Breast epithelium (tissue), 4 donors: ENCODE measurements at regions not wholly inside any gene's neighbourhood (a gene's known extent, or its start where the extent isn't known, plus 50 kb on each side); places are given as distances from the start of the nearest gene placed in this dataset.

Experiments used
- DNase-seq, 2 donors: peaks; one replicate each; pipeline ENCODE4 v3.0.0-alpha.2; 2019; ENCODE audit warnings: low spot score in 2 of 2
- H3K27ac ChIP-seq, 2 donors: fragments of 200-600 bp; sonication (generic) in 1 of 2; one replicate each; pipeline ENCODE4 v1.5.1; 2016 to 2019; ENCODE audit warnings: mild to moderate bottlenecking in 1 of 2
- H3K27me3 ChIP-seq, 2 donors: fragments of 200-600 bp; sonication (generic) in 1 of 2; one replicate each; pipeline versions ENCODE4 v1.5.1 to v1.6.0; 2017 to 2019; ENCODE audit warnings: control low read depth in 1 of 2, mild to moderate bottlenecking in 1 of 2
- H3K36me3 ChIP-seq: fragments of 200-600 bp; one replicate; pipeline ENCODE4 v1.5.1; 2019
- H3K4me1 ChIP-seq, 2 donors: fragments of 200-600 bp; sonication (generic); one replicate each; pipeline ENCODE4 v1.5.1; 2016 to 2019; ENCODE audit warnings: control low read depth in 1 of 2
- H3K4me3 ChIP-seq, 3 donors: fragments of 200-600 bp; sonication (generic); 1 replicate in 2 of 3; 2 replicates in 1 of 3; pipeline ENCODE4 v1.5.1; 2016 to 2019; ENCODE audit warnings: mild to moderate bottlenecking in 3 of 3, moderate library complexity in 2 of 3
- H3K9me3 ChIP-seq, 2 donors: fragments of 200-600 bp; sonication (generic) in 1 of 2; one replicate each; pipeline ENCODE4 v1.5.1; 2016 to 2019; ENCODE audit warnings: control low read depth in 1 of 2
- POLR2A ChIP-seq: fragments of 450-650 bp; IDR thresholded peaks from one replicate; pipeline ENCODE4 v1.6.1; 2016; ENCODE audit warnings: antibody characterized with exemption, mild to moderate bottlenecking, moderate library complexity
- POLR2AphosphoS5 ChIP-seq, 3 donors: sonication (generic); formaldehyde crosslinking; IDR thresholded peaks; one replicate each; pipeline ENCODE4 v1.6.1; 2017; ENCODE audit warnings: antibody characterized with exemption in 3 of 3
- intact Hi-C: fragments of 100-400 bp; cut with DNase I; formaldehyde crosslinking; loops from one replicate; pipeline ENCODE4 v1.15.1; 2023; ENCODE audit warnings: low total_unique reads
- TF ChIP-seq, protein P1 (sequence below), 3 donors: fragments of 450-650 bp; IDR thresholded peaks; one replicate each; pipeline ENCODE4 v1.5.1; 2016 to 2017; ENCODE audit warnings: antibody characterized with exemption in 3 of 3, mild to moderate bottlenecking in 3 of 3, moderate library complexity in 3 of 3

DNA sequence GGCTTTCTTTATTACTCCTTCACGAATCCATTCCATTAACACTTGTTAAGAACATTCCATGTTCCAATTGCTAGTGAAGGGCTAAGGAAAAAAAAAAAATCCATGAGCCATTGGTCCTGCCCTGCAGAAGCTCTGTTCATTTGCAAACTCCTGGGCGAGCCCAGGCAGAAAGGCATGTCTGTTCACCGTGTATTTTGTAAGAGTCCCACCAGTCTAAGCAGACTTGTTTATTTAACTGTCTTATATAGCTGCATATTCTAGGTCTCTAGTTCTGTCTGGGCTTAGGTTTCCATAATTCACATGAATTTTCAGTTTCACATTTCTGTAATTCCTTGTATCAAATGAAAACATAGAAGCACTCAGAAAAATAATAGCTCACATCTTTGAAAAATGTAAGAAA, 97.4 kb upstream of the POU2AF2 start:
- no peak for DNase-seq
- H3K4me3 ChIP-seq: no peak overlapping the region
- no peaks in the 10 kb centered on the region for H3K4me1 ChIP-seq
- no peaks in the 10 kb centered on the region for H3K36me3 ChIP-seq
- TF ChIP-seq, protein P1, sequence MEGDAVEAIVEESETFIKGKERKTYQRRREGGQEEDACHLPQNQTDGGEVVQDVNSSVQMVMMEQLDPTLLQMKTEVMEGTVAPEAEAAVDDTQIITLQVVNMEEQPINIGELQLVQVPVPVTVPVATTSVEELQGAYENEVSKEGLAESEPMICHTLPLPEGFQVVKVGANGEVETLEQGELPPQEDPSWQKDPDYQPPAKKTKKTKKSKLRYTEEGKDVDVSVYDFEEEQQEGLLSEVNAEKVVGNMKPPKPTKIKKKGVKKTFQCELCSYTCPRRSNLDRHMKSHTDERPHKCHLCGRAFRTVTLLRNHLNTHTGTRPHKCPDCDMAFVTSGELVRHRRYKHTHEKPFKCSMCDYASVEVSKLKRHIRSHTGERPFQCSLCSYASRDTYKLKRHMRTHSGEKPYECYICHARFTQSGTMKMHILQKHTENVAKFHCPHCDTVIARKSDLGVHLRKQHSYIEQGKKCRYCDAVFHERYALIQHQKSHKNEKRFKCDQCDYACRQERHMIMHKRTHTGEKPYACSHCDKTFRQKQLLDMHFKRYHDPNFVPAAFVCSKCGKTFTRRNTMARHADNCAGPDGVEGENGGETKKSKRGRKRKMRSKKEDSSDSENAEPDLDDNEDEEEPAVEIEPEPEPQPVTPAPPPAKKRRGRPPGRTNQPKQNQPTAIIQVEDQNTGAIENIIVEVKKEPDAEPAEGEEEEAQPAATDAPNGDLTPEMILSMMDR (IDR thresholded peaks at IDR 0.05): no peak
- no peak for TF ChIP-seq POLR2A
- TF ChIP-seq POLR2AphosphoS5 (IDR thresholded peaks at IDR 0.05): no peak
- H3K27ac ChIP-seq: no peak overlapping the region
- no peaks in the 10 kb centered on the region for H3K9me3 ChIP-seq
- intact Hi-C loops: no loop called here
- H3K27me3 ChIP-seq: no peaks in the 10 kb centered on the region

- no peaks in the 10 kb centered on the region for H3K4me1 ChIP-seq
- H3K27ac ChIP-seq: no peak overlapping the region
- H3K4me3 ChIP-seq: no peak overlapping the region
- no peaks in the 10 kb centered on the region for H3K9me3 ChIP-seq
- intact Hi-C loops: no loop called here
- no peak for DNase-seq
- H3K27me3 ChIP-seq: no peaks in the 10 kb centered on the region
- TF ChIP-seq POLR2AphosphoS5 (IDR thresholded peaks at IDR 0.05) (no peak), POLR2A (no peak)
- TF ChIP-seq, protein P1 (IDR thresholded peaks at IDR 0.05): no peak
- H3K36me3 ChIP-seq: no peaks in the 10 kb centered on the region
Observed at GRCh38 chr11:111137846-111138245, 107.7 kb upstream of the POU2AF2 start.

GRCh38 chr11:111135778-111136570, 109.6 kb upstream of the POU2AF2 start:
- Histone ChIP-seq H3K36me3 (no peaks in the 10 kb centered on the region), H3K27ac (no peak overlapping the region), H3K4me1 (no peaks in the 10 kb centered on the region), H3K27me3 (no peaks in the 10 kb centered on the region), H3K4me3 (no peak overlapping the region), H3K9me3 (no peaks in the 10 kb centered on the region)
- intact Hi-C loops: no loop called here
- TF ChIP-seq POLR2A: no peak
- DNase-seq: no peak

- no peak for DNase-seq
- Histone ChIP-seq H3K27ac (no peak overlapping the region), H3K27me3 (no peaks in the 10 kb centered on the region), H3K9me3 (no peaks in the 10 kb centered on the region), H3K4me3 (no peak overlapping the region), H3K36me3 (no peaks in the 10 kb centered on the region), H3K4me1 (no peaks in the 10 kb centered on the region)
- intact Hi-C loops: no loop called here
- TF ChIP-seq POLR2A: no peak
Observed at GRCh38 chr11:111135101-111135500, 110.4 kb upstream of the POU2AF2 start.

- intact Hi-C loops: no loop called here
- no peaks in the 10 kb centered on the region for H3K4me1 ChIP-seq
- no peaks in the 10 kb centered on the region for H3K9me3 ChIP-seq
- no peak for DNase-seq
- no peaks in the 10 kb centered on the region for H3K27me3 ChIP-seq
- no peaks in the 10 kb centered on the region for H3K36me3 ChIP-seq
- TF ChIP-seq POLR2A: no peak
- TF ChIP-seq, protein P1 (IDR thresholded peaks at IDR 0.05): no peak
- TF ChIP-seq POLR2AphosphoS5 (IDR thresholded peaks at IDR 0.05): no peak
- H3K4me3 ChIP-seq: no peak overlapping the region
- H3K27ac ChIP-seq: no peak overlapping the region
Observed at GRCh38 chr11:111128076-111128870, 117.3 kb upstream of the POU2AF2 start.

DNA sequence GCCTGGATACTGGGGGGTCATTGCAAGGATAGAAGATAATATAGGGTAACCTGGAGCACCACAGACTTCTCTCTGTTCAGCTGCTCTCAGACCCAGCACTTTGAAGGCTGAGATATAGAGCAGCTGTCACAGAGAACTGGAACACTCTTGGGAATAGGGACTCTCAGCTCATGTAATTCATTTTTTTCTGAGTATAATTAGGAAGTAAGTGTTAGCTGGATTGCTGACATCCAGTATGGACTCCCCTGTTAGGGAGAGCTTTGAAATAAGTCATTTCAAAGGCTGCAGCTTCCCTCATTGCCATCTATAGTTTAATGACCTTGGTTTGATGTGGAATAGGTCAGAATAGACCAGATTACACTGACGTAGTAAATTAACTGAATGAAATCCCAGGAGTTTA, 120.8 kb upstream of the POU2AF2 start:
- no peak overlapping the region for H3K27ac ChIP-seq
- no peaks in the 10 kb centered on the region for H3K9me3 ChIP-seq

More for the DNA sequence above, 120.8 kb upstream of the POU2AF2 start:
- intact Hi-C loops: no loop called here
- TF ChIP-seq POLR2A (no peak), POLR2AphosphoS5 (IDR thresholded peaks at IDR 0.05) (no peak)
- TF ChIP-seq, protein P1 (IDR thresholded peaks at IDR 0.05): no peak
- Histone ChIP-seq H3K36me3 (no peaks in the 10 kb centered on the region), H3K27me3 (no peaks in the 10 kb centered on the region), H3K4me3 (no peak overlapping the region), H3K4me1 (no peaks in the 10 kb centered on the region)
- no peak for DNase-seq
